IPS DF 4.7 (cell line): ENCODE measurements at regions not wholly inside any gene's neighbourhood (a gene's known extent, or its start where the extent isn't known, plus 50 kb on each side); places are given as distances from the start of the nearest gene placed in this dataset.
"Not testable (repeated sequence)": the region's sequence is repeated elsewhere in the genome, so short reads cannot be mapped to it uniquely, and the experiment has no call there.

Source experiments
- DNase-seq: peaks from one replicate; pipeline ENCODE4 v3.0.0-alpha.2; 2013; ENCODE audit warnings: low spot score; ENCODE audit errors: extremely low read depth

DNA sequence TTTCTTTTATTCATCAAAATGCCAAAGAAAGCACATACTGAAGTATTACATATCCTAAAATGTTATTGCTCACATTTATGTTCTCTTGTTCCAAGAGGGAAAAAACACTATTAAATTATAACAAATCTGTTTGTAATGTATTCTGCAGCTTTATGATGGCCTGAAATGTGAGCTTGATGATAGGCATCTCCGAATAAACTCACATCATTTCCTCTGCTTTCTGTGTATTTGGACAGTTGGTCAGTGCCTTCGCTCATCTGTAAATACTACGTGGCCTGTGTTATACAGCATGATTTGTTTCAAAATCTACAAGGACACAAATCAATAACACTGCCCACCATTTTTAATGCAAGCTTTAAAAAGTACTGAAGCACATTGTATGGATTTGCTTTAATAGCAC lies 672.8 kb upstream of the SYT4 start:
- no peak for DNase-seq

GRCh38 chr18:43952398-43952797 lies 675.1 kb upstream of the SYT4 start:
- DNase-seq: no peak

- DNase-seq: no peak
These were observed 684.4 kb upstream of the SYT4 start for GRCh38 chr18:43961722-43962121.

DNA sequence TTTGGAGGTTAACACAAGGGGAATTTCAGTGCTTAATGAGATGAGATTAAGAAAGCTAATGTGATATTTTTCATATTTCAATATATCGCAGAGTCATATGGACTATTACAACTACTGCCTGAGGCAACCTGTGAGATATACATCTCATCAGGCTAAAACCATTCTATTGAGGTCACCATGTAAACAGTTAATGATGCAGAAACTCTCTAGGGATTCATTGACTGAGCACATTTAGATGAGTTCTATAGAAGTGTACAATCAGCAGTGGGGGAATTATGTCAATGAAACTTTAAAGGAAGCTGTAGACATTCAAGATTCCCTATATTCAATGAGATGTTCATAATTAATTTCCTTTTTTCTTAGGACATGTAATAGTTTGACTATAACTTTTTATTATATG lies 687.4 kb upstream of the SYT4 start:
- DNase-seq: no peak

DNA sequence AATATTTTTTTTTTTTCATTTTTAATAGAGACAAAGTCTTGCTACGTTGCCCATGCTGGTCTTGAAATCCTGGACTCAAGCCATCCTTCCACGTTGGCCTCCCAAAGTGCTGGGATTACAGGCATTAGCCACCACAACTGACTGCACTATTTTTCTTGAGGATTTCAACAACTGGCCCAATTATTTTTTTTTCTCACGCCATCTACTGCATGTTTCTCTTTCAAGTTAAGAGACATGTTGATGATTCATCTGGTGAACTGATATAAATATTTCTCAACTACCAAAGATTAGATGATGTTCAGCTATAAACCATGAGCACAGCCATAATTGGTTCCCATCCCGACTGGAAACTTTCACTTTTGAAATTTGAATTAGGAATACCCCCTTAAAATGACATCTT lies 688.4 kb upstream of the SYT4 start:
- no peak for DNase-seq

DNA sequence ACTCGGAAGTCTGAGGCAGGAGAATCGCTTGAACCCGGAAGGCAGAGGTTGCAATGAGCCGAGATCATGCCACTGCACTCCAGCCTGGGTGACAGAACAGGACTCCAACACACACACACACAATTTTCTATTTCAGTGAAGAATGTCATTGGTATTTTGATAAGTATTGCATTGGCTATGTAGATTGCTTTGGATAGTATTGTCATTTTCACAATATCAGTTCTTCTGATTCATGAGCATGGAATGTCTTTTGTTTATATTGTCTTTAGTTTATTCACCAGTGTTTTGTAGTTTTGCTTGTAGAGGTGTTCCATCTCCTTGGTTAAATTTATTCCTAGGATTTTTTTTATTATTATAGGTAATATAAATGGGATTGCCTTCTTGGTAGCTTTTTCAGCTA lies 693.4 kb upstream of the SYT4 start:
- DNase-seq: no peak

- DNase-seq: no peak
These were observed 700.9 kb upstream of the SYT4 start for GRCh38 chr18:43978174-43978573.

DNA sequence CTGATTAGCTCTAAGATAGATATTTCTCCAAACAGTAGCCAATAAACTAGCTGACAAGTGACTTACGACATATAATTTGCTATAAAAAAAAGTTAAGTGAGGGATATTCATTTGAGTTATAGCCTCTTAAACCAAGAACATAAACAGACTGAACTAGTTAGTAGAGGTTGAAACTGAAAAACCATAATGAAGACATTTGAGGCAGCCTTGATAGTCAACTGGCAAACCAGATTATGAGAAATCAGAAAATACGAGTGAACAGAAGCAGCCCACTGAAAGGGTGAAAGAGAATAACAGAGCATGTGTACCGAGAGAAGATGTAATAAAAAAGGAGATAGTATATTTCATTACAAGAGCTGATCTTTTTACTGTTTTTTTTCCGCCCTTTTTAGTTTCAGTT lies 698.1 kb upstream of the SETBP1 start:
- DNase-seq: no peak

DNA sequence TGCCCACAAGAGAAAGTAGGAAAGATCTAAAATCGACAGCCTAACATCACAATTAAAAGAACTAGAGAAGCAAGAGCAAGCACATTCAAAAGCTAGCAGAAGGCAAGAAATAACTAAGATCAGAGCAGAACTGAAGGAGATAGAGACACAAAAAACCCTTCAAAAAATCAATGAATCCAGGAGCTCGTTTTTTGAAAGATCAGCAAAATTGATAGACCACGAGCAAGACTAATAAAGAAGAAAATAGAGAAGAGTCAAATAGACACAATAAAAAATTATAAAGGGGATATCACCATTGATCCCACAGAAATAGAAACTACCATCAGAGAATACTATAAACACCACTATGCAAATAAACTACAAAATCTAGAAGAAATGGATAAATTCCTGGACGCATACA lies 693.6 kb upstream of the SETBP1 start:
- not testable (repeated sequence) for DNase-seq

DNA sequence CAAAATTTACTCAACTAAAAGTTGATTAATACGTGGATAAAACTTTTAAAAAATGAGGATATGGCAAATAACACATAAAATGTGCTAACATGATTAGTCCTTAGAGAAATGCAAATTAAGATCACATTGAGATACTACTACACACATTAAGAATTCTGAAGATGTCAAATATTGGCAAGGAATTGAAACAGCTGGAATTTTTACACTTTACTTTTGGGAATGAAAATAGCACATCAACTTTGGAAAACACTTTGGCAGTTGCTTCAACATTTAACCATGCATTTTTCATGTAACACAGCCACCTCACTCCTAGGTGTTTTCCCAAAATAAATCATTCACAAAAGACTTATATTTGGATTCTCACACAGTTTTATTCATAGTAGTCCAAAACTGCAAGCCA lies 687.9 kb upstream of the SETBP1 start:
- DNase-seq: no peak

GRCh38 chr18:43994381-43994780 lies 686.3 kb upstream of the SETBP1 start:
- DNase-seq: no peak

DNA sequence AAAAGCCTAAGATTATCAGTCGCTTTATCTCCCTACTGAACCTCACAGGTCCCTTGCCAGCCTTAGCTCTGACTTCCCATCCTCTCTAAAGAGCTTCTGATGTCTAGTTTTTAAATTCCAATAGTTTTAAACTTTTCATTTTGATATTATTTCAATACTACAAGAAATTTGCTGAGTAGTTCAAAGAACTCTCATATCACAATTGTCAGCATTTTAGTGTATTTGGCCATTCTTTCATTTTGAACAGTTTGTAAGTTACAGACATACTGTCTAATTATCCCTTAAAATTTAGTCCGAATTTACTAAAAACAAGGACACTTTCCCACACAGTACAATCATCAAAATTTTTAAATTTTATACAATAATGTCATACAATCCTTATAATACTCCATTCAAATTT lies 666.8 kb upstream of the SETBP1 start:
- DNase-seq: no peak

DNA sequence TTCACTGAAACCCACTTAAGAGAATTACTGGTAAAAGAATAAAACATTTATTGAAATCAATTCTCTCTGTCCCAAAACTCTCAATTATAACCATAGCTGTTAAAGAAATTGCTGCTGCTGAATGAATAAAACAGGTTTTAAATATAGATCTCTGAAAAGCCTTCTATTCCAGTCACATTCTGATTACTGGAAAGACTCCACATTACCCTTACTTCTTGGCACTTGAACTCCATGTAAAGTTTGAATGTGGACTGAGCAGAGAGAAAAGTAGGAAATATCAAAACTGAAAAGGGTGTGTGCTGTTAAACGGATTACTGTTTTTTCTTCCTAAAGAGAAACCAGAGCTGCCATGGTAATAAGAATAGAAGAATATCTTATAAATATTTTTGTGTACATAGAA lies 655.3 kb upstream of the SETBP1 start:
- DNase-seq: no peak

DNA sequence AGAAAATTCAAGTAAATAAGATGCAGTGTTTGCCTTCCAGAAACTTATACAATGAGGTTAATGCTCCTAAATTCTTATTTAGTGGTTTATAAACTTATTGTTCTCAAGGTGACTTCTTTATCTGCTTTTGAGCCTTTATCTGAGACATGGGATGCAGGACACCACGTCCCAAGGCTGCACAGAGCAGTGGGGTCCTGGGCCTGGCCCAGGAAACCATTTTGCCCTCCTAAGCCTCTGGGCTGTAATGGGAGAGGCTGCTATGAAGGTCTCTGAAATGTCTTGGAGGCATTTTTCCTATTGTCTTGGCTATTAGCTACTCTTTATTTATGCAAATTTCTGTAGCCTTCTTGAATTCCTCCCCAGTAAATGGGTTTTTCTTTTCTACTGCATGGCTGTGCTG lies 652.6 kb upstream of the SETBP1 start:
- DNase-seq: no peak

DNA sequence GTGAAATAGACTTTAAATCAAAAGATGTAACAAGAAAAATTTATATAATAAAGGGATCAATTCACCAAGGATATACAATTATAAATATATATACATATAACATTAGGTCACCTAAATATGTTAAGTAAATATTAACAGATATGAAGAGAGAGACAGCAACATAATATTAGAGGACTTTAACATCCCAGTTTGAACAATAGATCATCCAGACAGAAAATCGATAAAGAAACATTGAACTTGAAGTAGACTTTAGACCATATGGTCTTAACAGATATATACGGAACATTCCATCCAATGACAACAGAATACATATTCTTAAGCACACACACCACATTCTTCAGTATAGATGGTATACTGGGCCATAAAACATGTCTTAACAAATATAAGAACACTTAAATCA lies 649.6 kb upstream of the SETBP1 start:
- DNase-seq: no peak

DNA sequence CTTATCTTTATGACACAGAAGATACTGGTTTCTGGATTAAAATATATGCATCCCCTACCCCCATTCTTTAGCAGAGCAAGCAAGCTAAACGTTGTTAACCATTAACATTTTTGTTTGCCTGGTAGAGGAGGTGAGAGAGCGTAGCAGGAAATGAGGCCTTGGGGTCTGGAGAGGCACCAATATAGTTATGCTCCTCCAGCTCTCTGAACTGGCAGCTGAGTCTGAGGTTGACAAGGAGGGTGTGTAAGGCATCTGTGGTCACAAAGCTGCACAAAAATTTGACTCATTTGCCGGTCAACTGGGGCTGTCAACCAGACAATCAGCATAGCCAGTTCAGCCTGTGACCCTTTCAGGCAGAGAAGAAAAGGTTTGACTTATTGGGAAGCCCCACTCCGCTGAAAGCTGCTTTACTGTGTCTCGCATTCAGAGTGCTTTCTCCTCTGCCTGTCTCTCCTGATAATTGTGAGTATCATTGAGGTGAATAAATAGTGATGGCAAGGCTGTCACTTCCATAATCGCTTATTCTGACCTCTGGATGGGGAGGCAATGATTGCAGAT lies 647.5 kb upstream of the SETBP1 start:
- no peak for DNase-seq

GRCh38 chr18:44035554-44035953 lies 645.1 kb upstream of the SETBP1 start:
- DNase-seq: no peak

DNA sequence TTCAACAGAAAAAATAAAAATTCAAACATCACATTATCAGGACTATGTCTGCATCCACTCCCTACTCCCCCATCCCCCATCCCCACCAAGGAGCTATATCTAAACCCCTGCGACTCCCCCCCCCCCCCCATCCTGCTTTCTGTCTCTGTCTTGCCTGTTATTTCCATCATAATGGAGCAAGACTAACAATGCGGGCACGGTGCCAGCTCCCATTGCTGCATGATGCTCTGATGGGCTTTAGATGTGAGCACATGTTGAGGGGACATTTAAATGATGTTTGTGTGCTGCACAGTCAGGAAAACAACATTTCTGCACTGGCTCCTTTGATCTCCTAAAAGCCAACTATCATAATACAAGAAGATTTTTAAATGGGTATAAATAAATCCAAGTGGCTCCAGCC lies 644.2 kb upstream of the SETBP1 start:
- no peak for DNase-seq

DNA sequence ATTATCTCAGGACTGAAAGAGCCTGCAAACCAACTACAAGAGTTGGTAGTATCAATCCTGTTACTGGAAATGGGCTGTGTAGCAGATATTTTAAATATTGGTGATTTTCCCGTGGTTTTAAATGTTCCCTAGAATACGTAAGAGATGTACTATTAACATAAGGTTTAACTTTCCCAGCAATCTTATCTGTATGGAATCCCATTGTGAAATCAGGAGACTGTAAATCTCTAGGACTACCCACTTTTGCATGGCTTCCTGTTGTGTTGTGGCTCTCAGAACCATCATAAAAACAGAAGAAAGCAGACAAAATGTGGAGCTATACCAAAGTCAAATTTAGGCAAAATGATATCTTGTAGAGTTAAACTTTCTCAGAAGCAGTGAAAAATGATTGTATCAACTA lies 641.5 kb upstream of the SETBP1 start:
- no peak for DNase-seq

- no peak for DNase-seq
These were observed 640.9 kb upstream of the SETBP1 start for GRCh38 chr18:44039826-44040225.

GRCh38 chr18:44041553-44041952 lies 639.1 kb upstream of the SETBP1 start:
- DNase-seq: no peak

DNA sequence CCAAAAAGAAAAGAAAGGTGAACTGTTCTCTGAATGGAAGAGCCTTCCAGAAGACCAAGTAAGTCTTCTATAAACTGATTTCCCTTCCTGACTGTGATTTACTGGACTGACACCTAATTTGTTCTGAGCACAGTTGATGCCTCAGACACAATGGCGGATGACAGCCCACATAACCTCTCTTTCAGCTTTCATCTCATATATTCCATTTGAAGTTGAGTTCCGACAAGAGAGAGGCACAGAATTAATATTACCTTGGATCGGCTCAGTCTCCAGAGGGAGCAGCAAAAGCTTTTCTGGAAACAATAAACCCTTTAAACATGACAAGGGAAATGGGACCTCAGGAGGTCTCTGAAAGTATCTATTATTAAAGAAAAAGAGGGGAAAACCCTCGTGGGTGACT lies 638.7 kb upstream of the SETBP1 start:
- DNase-seq: no peak

- DNase-seq: no peak
These were observed 634.2 kb upstream of the SETBP1 start for GRCh38 chr18:44046376-44046975.

DNA sequence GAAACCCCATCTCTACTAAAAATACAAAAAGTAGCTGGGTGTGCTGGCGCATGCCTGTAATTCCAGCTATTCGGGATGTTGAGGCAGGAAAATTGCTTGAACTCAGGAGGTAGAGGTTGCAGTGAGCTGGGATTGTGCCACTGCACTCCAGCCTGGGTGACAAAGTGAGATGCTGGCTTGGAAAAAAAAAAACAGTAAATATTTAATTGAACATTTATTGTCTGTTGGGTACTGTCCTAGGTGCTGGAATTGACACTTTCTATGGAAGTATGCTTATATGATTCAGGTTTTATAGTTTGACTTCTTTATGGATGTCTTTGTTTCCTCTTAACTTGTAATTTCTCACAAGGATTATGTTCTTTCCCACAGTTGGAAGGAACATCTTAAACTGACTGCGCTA lies 633.1 kb upstream of the SETBP1 start:
- no peak for DNase-seq
